ENCODE measurements at regions not wholly inside any gene's neighbourhood (a gene's known extent, or its start where the extent isn't known, plus 50 kb on each side); places are given as distances from the start of the nearest gene placed in this dataset.

GRCh38 chrX:4265036-4265435, 551.6 kb upstream of the PRKX start:
- TF ChIP-seq CTCF (IDR thresholded peaks at IDR 0.05; ENCODE audit: low read depth, low read length, missing input control) (no peak), YY1 (IDR thresholded peaks at IDR 0.05) (no peak), TAF1 (conservative IDR thresholded peaks at IDR 0.05) (no peak), GABPA (IDR thresholded peaks at IDR 0.05 in 1 of 2, conservative IDR thresholded peaks at IDR 0.05 in 1 of 2) (no peak), HNF4A (conservative IDR thresholded peaks at IDR 0.05) (no peak), SP1 (IDR thresholded peaks at IDR 0.05) (no peak), MAX (IDR thresholded peaks at IDR 0.05) (no peak)

Measured in liver (tissue), 3 donors.